ENCODE measurements at regions not wholly inside any gene's neighbourhood (a gene's known extent, or its start where the extent isn't known, plus 50 kb on each side); places are given as distances from the start of the nearest gene placed in this dataset.
A peak's percentile ranks its signal among the peaks of the same experiment; 100 is the strongest.

GRCh38 chr5:14038341-14038959, 94.0 kb upstream of the DNAH5 start:
- intact Hi-C loops (cut with DNase I) = no loop called here
- DNase-seq = no peak
- peaks cover 44% of the 10 kb centered on the region for H3K4me1 ChIP-seq
- H3K36me3 ChIP-seq (ENCODE audit: insufficient read depth in 1 of 2, low read depth in 1 of 2) = no peaks in the 10 kb centered on the region
- WGBS, 3 donors = 80 to 84% (median 82%) methylated on average over 10 of the region's 10 CpGs
- no peak overlapping the region for H3K4me3 ChIP-seq
- H3K27me3 ChIP-seq (ENCODE audit: insufficient read depth in 3 of 3, low read length in 2 of 3) = no peaks in the 10 kb centered on the region
- no peak overlapping the region for H3K27ac ChIP-seq
- ATAC-seq = no peak
- TF ChIP-seq CTCF (IDR thresholded peaks at IDR 0.05) = no peak
- H3K9me3 ChIP-seq = no peaks in the 10 kb centered on the region

DNA sequence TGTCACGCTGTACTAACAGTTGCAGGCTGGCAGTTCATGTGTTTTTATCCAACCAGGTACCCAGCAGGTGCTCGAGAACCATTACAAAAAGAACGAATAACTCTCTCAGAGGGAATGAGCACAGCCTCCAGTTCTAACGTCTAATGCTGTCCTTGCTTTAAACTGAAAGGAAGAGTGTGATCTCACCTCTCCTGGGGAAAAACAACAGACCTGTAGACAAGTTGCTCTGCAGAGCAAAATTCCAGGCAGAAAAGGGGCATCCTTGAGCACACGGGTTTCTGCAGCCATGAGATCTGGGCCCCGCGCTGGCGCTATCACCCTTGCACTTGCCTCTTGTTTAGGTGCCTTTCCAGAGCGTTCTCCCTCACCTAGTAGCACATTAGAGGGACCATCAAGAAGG, 92.5 kb upstream of the DNAH5 start:
- no peak for TF ChIP-seq CTCF (IDR thresholded peaks at IDR 0.05)
- Histone ChIP-seq H3K36me3 (ENCODE audit: insufficient read depth in 1 of 2, low read depth in 1 of 2) (no peaks in the 10 kb centered on the region), H3K4me3 (peak overlapping the region; percentile 26), H3K27me3 (ENCODE audit: insufficient read depth in 3 of 3, low read length in 2 of 3) (no peaks in the 10 kb centered on the region), H3K9me3 (no peaks in the 10 kb centered on the region), H3K4me1 (peaks cover 44% of the 10 kb centered on the region), H3K27ac (peak overlapping the region; percentile 89)
- ATAC-seq (no peak), DNase-seq (no peak)
- 73 to 81% (median 77%) methylated on average over 9 of the region's 9 CpGs for WGBS, 3 donors
- intact Hi-C loops (cut with DNase I) = no loop called here

- intact Hi-C loops (cut with DNase I) = no loop called here
Measured at GRCh38 chr5:14036514-14036913, 92.0 kb upstream of the DNAH5 start.

GRCh38 chr5:14035859-14036503, 91.5 kb upstream of the DNAH5 start:
- ATAC-seq (peak; percentile 78 to 94 (median 86)), DNase-seq (no peak)
- Histone ChIP-seq H3K27ac (peak overlapping the region; percentile 89), H3K4me1 (peaks cover 39% of the 10 kb centered on the region), H3K9me3 (no peaks in the 10 kb centered on the region), H3K27me3 (ENCODE audit: insufficient read depth in 3 of 3, low read length in 2 of 3) (no peaks in the 10 kb centered on the region), H3K4me3 (peak overlapping the region; percentile 26), H3K36me3 (ENCODE audit: insufficient read depth in 1 of 2, low read depth in 1 of 2) (no peaks in the 10 kb centered on the region)
- no peak for TF ChIP-seq CTCF (IDR thresholded peaks at IDR 0.05)
- intact Hi-C loops (cut with DNase I) = loop anchor here in 1 of 2 donors (2.0 kb wide), 1 partner anchor 235 kb away; no protein-coding TSS in a partner anchor
- 1 to 2% (median 2%) methylated on average over 10 of the region's 10 CpGs for WGBS, 3 donors

More at GRCh38 chr5:14036514-14036913, 92.0 kb upstream of the DNAH5 start:
- Histone ChIP-seq H3K9me3 (no peaks in the 10 kb centered on the region), H3K36me3 (ENCODE audit: insufficient read depth in 1 of 2, low read depth in 1 of 2) (no peaks in the 10 kb centered on the region), H3K27me3 (ENCODE audit: insufficient read depth in 3 of 3, low read length in 2 of 3) (no peaks in the 10 kb centered on the region), H3K27ac (peak overlapping the region; percentile 89), H3K4me3 (peak overlapping the region; percentile 26), H3K4me1 (peaks cover 41% of the 10 kb centered on the region)
- DNase-seq (no peak), ATAC-seq (peak; percentile 17 to 46 (median 26))
- TF ChIP-seq CTCF (IDR thresholded peaks at IDR 0.05) = no peak
- 58 to 76% (median 69%) methylated on average over 2 of the region's 2 CpGs for WGBS, 3 donors
